KBM-7 (cell line): ENCODE measurements at regions not wholly inside any gene's neighbourhood (a gene's known extent, or its start where the extent isn't known, plus 50 kb on each side); places are given as distances from the start of the nearest gene placed in this dataset.

Source experiments
- DNase-seq: peaks from one replicate; pipeline ENCODE4 v3.0.0-alpha.2; 2015
- in situ Hi-C: fragments of 300-500 bp; cut with MboI; formaldehyde crosslinking; loops from 2 replicates; pipeline ENCODE4 v1.14.3; 2020; ENCODE audit warnings: low sequenced_read_pairs, low pct_unique_long_range_greater_than_20kb, mixed read lengths

GRCh38 chr1:106984801-106985200 is 71.7 kb upstream of the PRMT6 start:
- in situ Hi-C loops: no loop called here
- no peak for DNase-seq

GRCh38 chr1:106986603-106987002 is 69.9 kb upstream of the PRMT6 start:
- in situ Hi-C loops: no loop called here
- no peak for DNase-seq

- DNase-seq: no peak
- in situ Hi-C loops: no loop called here
These were observed 60.5 kb upstream of the PRMT6 start for GRCh38 chr1:106995970-106996369.

GRCh38 chr1:106998431-106999002 is 58.0 kb upstream of the PRMT6 start:
- no peak for DNase-seq
- in situ Hi-C loops: no loop called here

- in situ Hi-C loops: no loop called here
- no peak for DNase-seq
These were observed 55.6 kb upstream of the PRMT6 start for GRCh38 chr1:107000902-107001301.

GRCh38 chr1:107003972-107004371 is 52.5 kb upstream of the PRMT6 start:
- DNase-seq: no peak
- in situ Hi-C loops: no loop called here

GRCh38 chr1:107004421-107004820 is 52.1 kb upstream of the PRMT6 start:
- in situ Hi-C loops: no loop called here
- no peak for DNase-seq
